H1 (cell line): ENCODE measurements at regions not wholly inside any gene's neighbourhood (a gene's known extent, or its start where the extent isn't known, plus 50 kb on each side); places are given as distances from the start of the nearest gene placed in this dataset.

Experiments used
- CTCF ChIA-PET: fragments of 300-600 bp; sonication (Branson Sonifier 250); formaldehyde crosslinking; loops from one replicate; lab custom pipeline; 2021; ENCODE audit not compliant: partially characterized antibody; lab: Charles Lee
- POLR2A ChIA-PET: fragments of 300-600 bp; sonication (Branson Sonifier 250); formaldehyde crosslinking; loops from one replicate; lab custom pipeline; 2021; ENCODE audit warnings: inconsistent platforms; ENCODE audit not compliant: partially characterized antibody; lab: Charles Lee
- DNase-seq, 2 experiments: peaks; one replicate each; pipeline versions ENCODE4 v3.0.0 to v3.0.0-alpha.2; 2010 to 2022; ENCODE audit warnings: low spot score in 2 of 2, low read depth in 1 of 2, mixed read lengths in 1 of 2
- FAIRE-seq: peaks from 2 replicates; lab custom pipeline; 2011; peaks lifted over from hg19 to GRCh38; lab: Jason Lieb, UNC
- H2AFZ ChIP-seq: 2 replicates; pipeline ENCODE4 v1.8.1; 2012; ENCODE audit warnings: low read length, inconsistent platforms
- H2AK5ac ChIP-seq: 2 replicates; pipeline ENCODE4 v1.6.1; 2013; ENCODE audit warnings: low read depth, low read length
- H2BK120ac ChIP-seq: replicated peaks from 2 replicates; pipeline ENCODE3; 2013; ENCODE audit warnings: low read depth, low read length, inconsistent platforms
- H2BK12ac ChIP-seq: 2 replicates; pipeline ENCODE4 v1.6.1; 2013; ENCODE audit warnings: low read depth, low read length
- H2BK15ac ChIP-seq: 2 replicates; pipeline ENCODE4 v1.6.1; 2013; ENCODE audit warnings: low read length
- H2BK20ac ChIP-seq: 2 replicates; pipeline ENCODE4 v1.6.1; 2013; ENCODE audit warnings: low read length
- H2BK5ac ChIP-seq: 2 replicates; pipeline ENCODE4 v1.6.1; 2013; ENCODE audit warnings: low read depth, low read length
- H3K14ac ChIP-seq: 2 replicates; pipeline ENCODE4 v1.6.1; 2013; ENCODE audit warnings: inconsistent platforms; ENCODE audit not compliant: insufficient read length
- H3K18ac ChIP-seq: 2 replicates; pipeline ENCODE4 v1.6.1; 2013; ENCODE audit warnings: low read length; ENCODE audit errors: extremely low read depth
- H3K23ac ChIP-seq: 2 replicates; pipeline ENCODE4 v1.6.1; 2013; ENCODE audit warnings: inconsistent platforms; ENCODE audit not compliant: insufficient read length
- H3K23me2 ChIP-seq: 2 replicates; pipeline ENCODE4 v1.6.1; 2013; ENCODE audit warnings: low read depth, low read length
- H3K27ac ChIP-seq: 2 replicates; pipeline ENCODE4 v1.6.1; 2011; ENCODE audit warnings: low read depth, low read length, inconsistent platforms
- H3K27me3 ChIP-seq, 4 experiments: replicated peaks in 1 of 4; 1 replicate in 1 of 4; 2 replicates in 3 of 4; pipeline versions ENCODE4 v1.6.1 to v1.8.1; 2011 to 2013; ENCODE audit warnings: low read length in 3 of 4, mild to moderate bottlenecking in 3 of 4, inconsistent platforms in 2 of 4, mixed read lengths in 2 of 4, moderate library complexity in 1 of 4; ENCODE audit not compliant: control insufficient read depth in 3 of 4, insufficient read depth in 3 of 4; ENCODE audit errors: extremely low read depth in 1 of 4
- H3K36me3 ChIP-seq, 4 experiments: 2 replicates each; pipeline versions ENCODE4 v1.6.1 to v1.8.1; 2011 to 2013; ENCODE audit warnings: mild to moderate bottlenecking in 4 of 4, low read length in 3 of 4, moderate library complexity in 2 of 4, control low read depth in 1 of 4, inconsistent platforms in 1 of 4; ENCODE audit not compliant: insufficient read depth in 4 of 4, control insufficient read depth in 2 of 4
- H3K4ac ChIP-seq: replicated peaks from 2 replicates; pipeline ENCODE3; 2013; ENCODE audit warnings: low read length, low read depth, mixed read lengths, inconsistent platforms; ENCODE audit not compliant: insufficient read length
- H3K4me1 ChIP-seq, 4 experiments: replicated peaks in 1 of 4; 1 replicate in 1 of 4; 2 replicates in 3 of 4; pipeline versions ENCODE4 v1.6.1 to v1.8.1; 2011 to 2013; ENCODE audit warnings: low read length in 3 of 4, inconsistent platforms in 2 of 4, mixed read lengths in 1 of 4; ENCODE audit not compliant: insufficient read depth in 4 of 4, control insufficient read depth in 3 of 4
- H3K4me2 ChIP-seq, 2 experiments: 2 replicates each; pipeline versions ENCODE4 v1.6.1 to v1.8.1; 2011 to 2013; ENCODE audit warnings: low read depth in 2 of 2, low read length in 2 of 2, control low read depth in 1 of 2, inconsistent platforms in 1 of 2, mild to moderate bottlenecking in 1 of 2; ENCODE audit not compliant: insufficient read depth in 1 of 2
- H3K4me3 ChIP-seq, 4 experiments: fragments of 200-600, 300-600 bp in 1 of 4; sonication (generic), shearing (Covaris generic), sonication (Bioruptor Twin) in 1 of 4; 2 replicates each; pipeline versions ENCODE4 v1.5.1 to v1.8.1; 2011 to 2016; ENCODE audit warnings: low read length in 4 of 4, low read depth in 3 of 4, control low read depth in 2 of 4, inconsistent platforms in 2 of 4, mild to moderate bottlenecking in 2 of 4, mixed read lengths in 1 of 4, moderate library complexity in 1 of 4; ENCODE audit not compliant: insufficient read depth in 2 of 4; ENCODE audit errors: extremely low read depth in 1 of 4
- H3K56ac ChIP-seq: replicated peaks from 2 replicates; pipeline ENCODE3; 2013; ENCODE audit warnings: low read depth, mild to moderate bottlenecking, mixed read lengths, low read length, inconsistent platforms; ENCODE audit not compliant: insufficient read length
- H3K79me1 ChIP-seq: 2 replicates; pipeline ENCODE4 v1.6.1; 2013; ENCODE audit warnings: low read depth, low read length, control low read depth
- H3K79me2 ChIP-seq, 2 experiments: 2 replicates each; pipeline versions ENCODE4 v1.6.1 to v1.8.1; 2012 to 2013; ENCODE audit warnings: low read length in 2 of 2, mild to moderate bottlenecking in 2 of 2, inconsistent platforms in 1 of 2; ENCODE audit not compliant: insufficient read depth in 2 of 2, control insufficient read depth in 1 of 2
- H3K9ac ChIP-seq, 4 experiments: replicated peaks in 1 of 4; 1 replicate in 1 of 4; 2 replicates in 3 of 4; pipeline versions ENCODE4 v1.6.1 to v1.8.1; 2011 to 2013; ENCODE audit warnings: low read depth in 3 of 4, low read length in 3 of 4, control low read depth in 2 of 4, mild to moderate bottlenecking in 2 of 4, moderate library complexity in 2 of 4, inconsistent platforms in 1 of 4; ENCODE audit errors: extremely low read depth in 1 of 4
- H3K9me3 ChIP-seq, 2 experiments: 2 replicates each; pipeline versions ENCODE4 v1.6.1 to v1.8.1; 2012 to 2013; ENCODE audit warnings: mild to moderate bottlenecking in 2 of 2, moderate library complexity in 2 of 2, control low read depth in 1 of 2, inconsistent platforms in 1 of 2, low read depth in 1 of 2, low read length in 1 of 2, mixed read lengths in 1 of 2; ENCODE audit not compliant: insufficient read depth in 2 of 2
- H4K20me1 ChIP-seq, 2 experiments: replicated peaks in 1 of 2; 2 replicates each; pipeline versions ENCODE3 to v1.8.1; 2011 to 2013; ENCODE audit warnings: inconsistent platforms in 2 of 2, low read length in 2 of 2, mild to moderate bottlenecking in 1 of 2; ENCODE audit not compliant: insufficient read depth in 2 of 2, control insufficient read depth in 1 of 2
- H4K5ac ChIP-seq: 2 replicates; pipeline ENCODE4 v1.6.1; 2013; ENCODE audit warnings: low read length, low read depth, mixed read lengths, inconsistent platforms; ENCODE audit not compliant: insufficient read length
- H4K8ac ChIP-seq: 2 replicates; pipeline ENCODE4 v1.8.0; 2013; ENCODE audit warnings: mild to moderate bottlenecking, moderate library complexity, low read length, inconsistent platforms; ENCODE audit not compliant: insufficient read depth; ENCODE audit errors: extremely low read depth
- H4K91ac ChIP-seq: replicated peaks from 2 replicates; pipeline ENCODE3; 2013; ENCODE audit warnings: low read length, mixed read lengths, inconsistent platforms; ENCODE audit not compliant: insufficient read length
- USF2 ChIP-seq: IDR thresholded peaks from 2 replicates; pipeline ENCODE4 v1.6.1; 2011; ENCODE audit warnings: low read length, improper control_type of control experiment
- WGBS, 2 experiments: shearing (Covaris generic) in 1 of 2; methylation state at CpG; one replicate each; pipeline versions ENCODE4 v1.1.6 to v1.1.7; 2013 to 2015; ENCODE audit warnings: low lambda C conversion rate in 2 of 2, mixed read lengths in 2 of 2, inconsistent platforms in 1 of 2, low coverage in 1 of 2, missing lambda C conversion rate in 1 of 2; ENCODE audit not compliant: insufficient replicate concordance in 2 of 2, insufficient coverage in 1 of 2, insufficient read length in 1 of 2; ENCODE audit errors: extremely low coverage in 1 of 2, missing lambda C conversion rate in 1 of 2; 5-methylcytosine and 5-hydroxymethylcytosine counted together

GRCh38 chr21:35465741-35466140, 416.6 kb upstream of the RUNX1 start:
- Histone ChIP-seq H2BK15ac (no peak overlapping the region), H3K36me3 (no peaks in the 10 kb centered on the region), H2BK20ac (no peak overlapping the region), H2AFZ (no peak overlapping the region), H2BK5ac (no peak overlapping the region), H3K23me2 (no peaks in the 10 kb centered on the region), H3K56ac (no peak overlapping the region), H3K4me2 (no peak overlapping the region), H3K79me1 (no peaks in the 10 kb centered on the region)
- CTCF ChIA-PET: no interaction called here
- no peak for FAIRE-seq
- TF ChIP-seq USF2: no peak
- TF ChIP-seq, all 59 proteins: peak for 0
- Histone ChIP-seq H3K9ac (no peak overlapping the region), H3K23ac (no peak overlapping the region), H3K18ac (no peak overlapping the region), H3K14ac (no peak overlapping the region), H3K27me3 (no peaks in the 10 kb centered on the region), H4K5ac (no peak overlapping the region), H4K8ac (no peak overlapping the region), H4K91ac (no peak overlapping the region), H2AK5ac (no peak overlapping the region), H3K79me2 (no peaks in the 10 kb centered on the region), H3K27ac (no peak overlapping the region), H3K4me1 (peaks cover 0 to 15% (median 3%) of the 10 kb centered on the region in 4 experiments; a peak in 3 of 7 replicates), H3K4ac (no peak overlapping the region), H3K9me3 (peaks cover 0 to 4% of the 10 kb centered on the region in 2 experiments; a peak in 1 of 4 replicates), H2BK120ac (no peak overlapping the region), H2BK12ac (no peak overlapping the region), H3K4me3 (no peak overlapping the region), H4K20me1 (no peaks in the 10 kb centered on the region)
- DNase-seq: no peak
- WGBS, 2 experiments: 88% methylated on average over 2 of the region's 2 CpGs; no CpG with 5 or more reads in 1 of the 2 experiments
- POLR2A ChIA-PET: no interaction called here
